NB4 (cell line): ENCODE measurements at regions not wholly inside any gene's neighbourhood (a gene's known extent, or its start where the extent isn't known, plus 50 kb on each side); places are given as distances from the start of the nearest gene placed in this dataset.

ENCODE experiments used
- CTCF ChIP-seq: IDR thresholded peaks from one replicate; pipeline ENCODE4 v1.5.1; 2012; ENCODE audit warnings: low read depth, low read length
- MAX ChIP-seq: IDR thresholded peaks from 2 replicates; pipeline ENCODE4 v1.6.1; 2011; ENCODE audit warnings: low read depth, low read length

- TF ChIP-seq MAX (no peak), CTCF (no peak)
These were observed 333.5 kb downstream of the IRS1 start for GRCh38 chr2:226466124-226466523.
